Right renal cortex interstitium (tissue), 3 donors: ENCODE measurements at regions not wholly inside any gene's neighbourhood (a gene's known extent, or its start where the extent isn't known, plus 50 kb on each side); places are given as distances from the start of the nearest gene placed in this dataset.
"Not testable (repeated sequence)": the region's sequence is repeated elsewhere in the genome, so short reads cannot be mapped to it uniquely, and the experiment has no call there.

ENCODE experiments used
- DNase-seq, 3 donors: peaks; one replicate each; pipeline ENCODE4 v3.0.0-alpha.2; 2013; ENCODE audit warnings: low read depth in 3 of 3, low spot score in 2 of 3

GRCh38 chr1:148432318-148432717, 50.8 kb downstream of the PPIAL4G start:
- DNase-seq, result not testable (repeated sequence)

- DNase-seq, result not testable (repeated sequence)
Measured at GRCh38 chr1:148429856-148430255, 53.2 kb downstream of the PPIAL4G start.

- DNase-seq, result not testable (repeated sequence)
Measured at GRCh38 chr1:148426940-148427611, 56.0 kb downstream of the PPIAL4G start.

GRCh38 chr1:148426385-148426784, 56.7 kb downstream of the PPIAL4G start:
- not testable (repeated sequence) for DNase-seq

GRCh38 chr1:148424143-148425003, 58.7 kb downstream of the PPIAL4G start:
- DNase-seq, result not testable (repeated sequence)

GRCh38 chr1:148422921-148423320, 60.2 kb downstream of the PPIAL4G start:
- not testable (repeated sequence) for DNase-seq

GRCh38 chr1:148417241-148417640, 65.9 kb downstream of the PPIAL4G start:
- DNase-seq, result not testable (repeated sequence)

- DNase-seq, result not testable (repeated sequence)
Measured at GRCh38 chr1:148413385-148413784, 69.7 kb downstream of the PPIAL4G start.

- DNase-seq, result not testable (repeated sequence)
Measured at GRCh38 chr1:148404786-148405568, 78.1 kb downstream of the PPIAL4G start.

- DNase-seq, result not testable (repeated sequence)
Measured at GRCh38 chr1:148403925-148404324, 79.2 kb downstream of the PPIAL4G start.

- DNase-seq, result not testable (repeated sequence)
Measured at GRCh38 chr1:148403085-148403456, 80.0 kb downstream of the PPIAL4G start.

- DNase-seq, result peak in 2 of 3 donors; percentile 33
Measured at GRCh38 chr1:148402152-148403084, 80.7 kb downstream of the PPIAL4G start.

- not testable (repeated sequence) for DNase-seq
Measured at GRCh38 chr1:148397516-148397915, 85.6 kb downstream of the PPIAL4G start.

GRCh38 chr1:148392505-148392904, 90.6 kb downstream of the PPIAL4G start:
- not testable (repeated sequence) for DNase-seq

- not testable (repeated sequence) for DNase-seq
Measured at GRCh38 chr1:148391323-148391722, 91.8 kb downstream of the PPIAL4G start.

- no peak for DNase-seq
Measured at GRCh38 chr1:148389027-148389339, 94.1 kb downstream of the PPIAL4G start.

GRCh38 chr1:148388260-148389026, 94.7 kb downstream of the PPIAL4G start:
- peak; percentile 69 to 84 (median 77) for DNase-seq

- not testable (repeated sequence) for DNase-seq
Measured at GRCh38 chr1:148387949-148388259, 95.2 kb downstream of the PPIAL4G start.
